ENCODE measurements at regions not wholly inside any gene's neighbourhood (a gene's known extent, or its start where the extent isn't known, plus 50 kb on each side); places are given as distances from the start of the nearest gene placed in this dataset.

GRCh38 chr13:33466262-33466661 lies 180.7 kb upstream of the STARD13 start:
- DNase-seq (ENCODE audit: low read depth): no peak

DNA sequence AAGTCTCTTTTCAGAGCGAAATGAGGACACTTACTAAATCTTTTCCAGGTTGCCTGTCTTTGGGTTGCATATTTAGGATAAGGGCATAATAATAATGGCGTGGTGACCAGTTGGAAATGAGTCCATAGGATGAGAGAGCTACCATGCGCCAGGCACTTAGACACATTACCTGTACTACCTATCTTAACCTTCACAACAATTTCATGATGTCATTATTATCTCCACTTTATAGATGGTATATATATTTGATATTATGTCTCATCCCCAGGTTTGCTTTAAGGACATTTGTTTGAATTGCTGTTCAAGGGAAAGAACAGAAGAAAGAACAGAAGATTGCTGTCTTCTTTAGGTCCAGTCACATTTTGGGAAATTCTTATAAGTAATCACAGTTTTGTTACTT lies 182.0 kb upstream of the STARD13 start:
- no peak for DNase-seq (ENCODE audit: low read depth)

GRCh38 chr13:33471204-33471603 lies 185.6 kb upstream of the STARD13 start:
- DNase-seq (ENCODE audit: low read depth): no peak

- no peak for DNase-seq (ENCODE audit: low read depth)
These were observed 186.9 kb upstream of the STARD13 start for GRCh38 chr13:33472446-33472845.

DNA sequence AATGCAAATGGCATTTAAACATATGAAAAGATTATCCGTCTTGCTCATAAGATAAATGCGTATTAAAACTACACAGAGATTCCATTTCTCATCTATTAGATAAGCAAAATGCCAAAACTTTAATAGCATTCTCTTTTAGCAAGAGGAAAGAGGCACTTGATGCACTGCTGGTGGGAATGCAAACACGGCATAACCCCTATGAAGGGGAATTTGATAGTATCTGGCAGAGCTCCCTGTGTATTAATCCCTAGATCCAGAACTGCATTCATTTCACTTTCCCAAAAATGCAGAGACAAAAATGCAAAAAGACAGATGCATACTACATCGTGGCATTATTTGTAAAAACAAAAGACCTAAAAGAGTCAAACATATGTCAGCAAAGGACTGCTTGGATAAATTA lies 193.6 kb upstream of the STARD13 start:
- DNase-seq (ENCODE audit: low read depth): no peak

- DNase-seq (ENCODE audit: low read depth): no peak
These were observed 195.0 kb upstream of the STARD13 start for GRCh38 chr13:33480561-33480960.

GRCh38 chr13:33483471-33483870 lies 197.9 kb upstream of the STARD13 start:
- no peak for DNase-seq (ENCODE audit: low read depth)

GRCh38 chr13:33485247-33485646 lies 199.7 kb upstream of the STARD13 start:
- DNase-seq (ENCODE audit: low read depth): no peak

DNA sequence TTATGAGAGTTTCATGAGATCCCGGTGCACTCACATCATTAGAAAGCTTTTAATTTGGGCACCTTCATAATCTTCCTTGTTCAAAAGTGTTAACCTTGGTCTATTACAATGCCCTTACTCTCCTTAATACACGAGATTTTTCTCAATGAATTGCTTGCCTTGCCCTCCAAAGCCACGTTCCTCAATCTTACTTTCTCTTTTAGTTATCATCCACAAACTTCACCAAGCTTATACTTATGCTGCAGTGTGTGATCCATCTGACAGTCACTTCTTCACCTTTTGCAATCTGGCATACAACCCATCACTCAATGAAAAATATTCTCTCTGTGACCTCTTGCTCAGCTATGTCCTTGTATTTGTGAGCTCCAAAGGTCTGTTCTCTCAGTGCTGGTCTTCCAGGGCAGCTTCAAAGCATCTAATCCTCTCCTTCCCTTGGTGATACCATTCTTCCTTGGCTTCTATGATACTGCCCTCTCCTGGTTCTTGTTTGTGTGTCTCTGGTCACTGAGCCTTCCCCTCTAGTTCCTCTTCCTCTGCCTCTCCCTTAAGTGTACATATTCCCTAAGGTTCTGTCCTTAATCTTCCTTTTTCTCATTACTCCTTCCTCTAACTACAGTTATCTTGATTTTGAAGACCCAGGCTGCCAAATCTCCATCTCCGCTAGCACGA lies 202.2 kb upstream of the STARD13 start:
- no peak for DNase-seq (ENCODE audit: low read depth)

GRCh38 chr13:33489563-33489962 lies 204.0 kb upstream of the STARD13 start:
- no peak for DNase-seq (ENCODE audit: low read depth)

DNA sequence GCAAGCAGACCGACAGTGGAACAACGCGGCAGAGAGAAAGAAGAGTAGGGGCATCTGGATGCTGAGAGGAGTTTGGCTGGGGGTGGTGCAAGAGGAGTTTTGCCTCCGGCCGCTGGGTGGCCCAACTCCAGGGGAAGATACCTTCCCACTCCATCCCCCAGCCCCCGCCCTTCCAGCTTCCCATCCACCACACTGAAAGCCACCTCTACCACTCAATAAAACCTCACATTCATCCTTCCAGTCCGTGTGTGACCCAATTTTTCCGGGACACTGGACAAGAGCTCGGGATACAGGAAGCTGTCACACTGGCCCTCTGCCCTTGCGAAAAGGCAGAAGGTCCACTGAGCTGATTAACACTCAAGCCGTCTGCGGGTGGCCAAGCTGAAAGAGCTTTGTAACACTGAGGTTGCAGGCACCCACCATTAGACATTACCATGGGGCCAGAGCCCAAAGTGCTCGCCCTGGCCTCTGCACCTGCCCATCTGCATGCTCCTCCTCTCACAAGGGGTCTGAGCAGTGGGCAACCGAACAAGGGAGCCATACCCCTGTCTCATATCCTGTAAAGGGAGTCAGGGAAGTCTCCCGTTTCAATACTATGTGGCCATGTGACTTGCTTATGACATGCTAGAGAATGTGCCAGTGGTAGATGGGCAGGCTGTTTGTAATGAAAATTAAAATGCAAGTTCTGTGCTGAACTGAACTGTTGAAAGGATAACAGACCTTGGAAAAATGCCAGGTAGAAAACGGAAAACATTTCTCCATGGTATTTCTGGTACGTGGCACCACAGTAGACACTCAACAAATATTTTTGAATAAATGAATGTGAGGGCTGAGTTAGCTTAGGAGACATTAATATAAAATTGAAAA lies 205.1 kb upstream of the STARD13 start:
- no peak for DNase-seq (ENCODE audit: low read depth)

DNA sequence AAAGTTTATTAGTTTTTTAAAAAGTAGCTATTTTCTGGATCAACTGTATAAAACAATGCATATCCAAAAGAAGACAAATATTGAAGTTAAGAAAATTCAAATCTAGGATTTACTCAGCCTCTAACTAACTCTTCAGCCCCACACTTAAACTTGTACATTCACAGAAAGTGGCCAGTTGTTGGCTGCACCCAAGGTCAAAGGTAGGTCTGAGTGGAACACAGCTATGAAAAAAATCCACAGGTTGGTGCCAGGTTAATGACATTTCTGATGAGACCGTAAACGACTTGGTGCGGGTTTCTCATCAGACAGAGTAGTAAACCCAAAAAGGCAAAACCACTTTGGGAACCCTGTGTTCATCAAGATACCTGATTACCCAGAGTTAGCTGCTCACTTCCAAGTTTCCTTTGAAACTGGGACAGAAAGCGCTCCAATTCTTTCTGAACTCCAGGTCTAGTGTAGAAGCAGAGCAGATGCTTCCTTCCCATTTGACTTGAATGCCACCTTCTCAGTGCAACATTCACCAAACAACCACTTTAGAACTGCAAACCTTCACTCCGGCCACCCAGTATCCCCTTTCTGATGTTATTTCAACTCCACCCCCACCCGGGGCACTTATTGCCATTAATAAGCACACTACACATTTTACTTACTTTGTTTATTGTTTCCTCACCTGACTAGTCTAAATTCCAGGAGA lies 208.3 kb upstream of the STARD13 start:
- no peak for DNase-seq (ENCODE audit: low read depth)

DNA sequence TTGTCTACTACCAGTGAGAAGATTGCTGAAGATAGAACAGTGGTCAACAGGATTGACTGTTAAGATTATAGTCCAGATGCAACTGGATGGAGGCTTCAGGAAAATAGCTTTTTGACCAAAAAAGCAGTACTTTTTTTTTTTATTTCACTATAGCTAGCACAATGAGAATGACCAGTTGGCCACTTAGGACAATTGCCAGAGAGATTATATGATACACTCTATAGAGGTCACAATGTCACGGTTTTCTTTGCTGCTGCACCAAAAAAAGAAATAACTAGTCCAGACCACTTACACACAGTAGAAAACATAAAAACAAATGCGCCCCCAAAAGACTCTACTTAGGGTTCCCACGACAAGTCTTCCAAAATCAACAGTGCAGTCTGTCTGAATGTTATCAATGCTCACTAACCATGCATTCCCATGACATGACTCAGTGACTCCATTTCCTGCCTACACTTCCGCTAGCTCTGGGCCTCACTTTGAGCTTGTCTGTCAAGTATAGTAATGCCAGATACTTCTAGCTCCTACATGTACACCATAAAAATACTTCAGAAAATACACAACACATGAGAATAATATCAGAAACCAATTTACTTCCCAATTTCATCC lies 209.1 kb upstream of the STARD13 start:
- no peak for DNase-seq (ENCODE audit: low read depth)

DNA sequence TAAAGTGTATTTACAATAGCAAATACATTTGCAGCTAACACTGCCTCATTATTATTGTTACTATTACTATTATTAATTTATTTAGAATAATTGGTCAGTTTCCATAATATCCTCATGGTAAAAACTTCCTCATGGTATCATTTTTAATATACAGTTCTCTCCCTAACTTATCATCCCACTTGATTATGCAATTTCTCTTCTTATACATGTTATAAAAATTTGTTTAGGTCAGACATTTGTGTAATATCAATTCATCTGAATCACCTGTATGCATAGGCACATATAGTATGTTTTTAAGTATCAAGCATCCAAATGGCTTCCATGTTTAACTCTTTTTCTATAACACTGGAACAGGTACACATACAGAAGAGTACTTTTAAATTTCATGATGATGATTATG lies 210.8 kb upstream of the STARD13 start:
- no peak for DNase-seq (ENCODE audit: low read depth)

DNA sequence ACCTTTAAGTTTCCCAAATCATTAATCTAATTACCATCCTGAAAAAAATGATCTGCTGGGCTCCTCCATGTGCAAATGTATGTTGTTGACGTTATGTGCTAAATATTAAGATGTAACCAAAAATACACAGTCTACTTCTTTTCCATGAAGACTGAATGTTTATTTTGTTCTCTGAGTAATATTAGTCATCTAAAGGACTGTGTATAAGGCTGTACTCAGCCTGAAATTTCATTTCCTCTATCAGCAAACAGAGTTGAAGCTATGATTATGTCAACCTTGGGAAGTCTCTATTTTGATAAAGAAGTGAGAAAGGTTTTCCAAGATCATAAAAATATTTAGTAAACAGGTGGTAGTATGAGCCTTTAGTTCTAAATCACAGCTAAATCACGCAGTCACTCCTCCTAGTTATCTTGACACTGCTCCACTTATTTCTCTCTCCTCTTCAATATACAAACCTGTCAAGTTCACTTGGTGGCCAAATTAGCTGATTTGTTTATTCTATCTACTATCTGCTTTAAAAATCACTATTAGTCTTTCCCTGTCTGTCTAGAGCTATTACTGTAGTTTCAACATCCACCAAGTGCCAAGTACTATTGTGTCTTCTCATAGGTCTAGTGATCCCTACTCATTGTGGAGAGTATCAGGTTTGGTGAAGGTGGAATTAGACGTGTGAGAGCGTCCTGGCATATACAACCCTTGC lies 211.7 kb upstream of the STARD13 start:
- DNase-seq (ENCODE audit: low read depth): no peak

- DNase-seq (ENCODE audit: low read depth): no peak
These were observed 222.5 kb upstream of the STARD13 start for GRCh38 chr13:33508060-33508459.

- DNase-seq (ENCODE audit: low read depth): no peak
These were observed 224.2 kb upstream of the STARD13 start for GRCh38 chr13:33509642-33510229.

- no peak for DNase-seq (ENCODE audit: low read depth)
These were observed 224.9 kb upstream of the STARD13 start for GRCh38 chr13:33510350-33510970.

DNA sequence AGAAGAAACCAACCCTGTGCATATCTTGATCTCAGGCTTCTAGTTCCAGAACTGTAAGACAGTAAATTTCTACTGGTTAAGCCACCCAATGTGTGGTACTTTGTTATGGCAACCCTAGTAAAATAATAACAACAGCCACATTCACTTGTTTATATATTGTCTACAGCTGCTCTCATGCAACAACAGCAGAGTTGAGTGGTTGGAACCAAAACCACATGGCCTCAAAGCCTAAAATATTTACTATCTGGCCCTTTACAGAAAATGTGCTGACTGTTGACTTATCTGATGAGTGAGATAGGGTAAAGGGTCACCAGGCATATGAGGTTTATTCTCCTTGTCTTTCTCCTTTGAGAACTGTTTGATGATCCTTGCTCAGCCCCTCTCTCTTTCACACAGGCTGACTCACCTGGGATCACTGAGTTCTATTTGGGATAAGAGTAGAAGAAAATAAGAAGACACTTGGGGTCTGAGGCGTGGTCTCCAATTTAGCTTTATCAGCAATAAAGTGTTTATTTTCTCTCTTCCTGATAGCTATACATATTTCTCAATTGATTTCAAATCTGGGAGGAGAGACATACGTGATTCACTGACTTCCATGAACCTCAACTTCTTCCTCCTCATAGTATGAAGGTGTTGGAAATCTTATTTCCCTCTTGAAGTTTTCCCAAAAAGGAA lies 227.5 kb upstream of the STARD13 start:
- no peak for DNase-seq (ENCODE audit: low read depth)

GRCh38 chr13:33514362-33514761 lies 228.8 kb upstream of the STARD13 start:
- no peak for DNase-seq (ENCODE audit: low read depth)

DNA sequence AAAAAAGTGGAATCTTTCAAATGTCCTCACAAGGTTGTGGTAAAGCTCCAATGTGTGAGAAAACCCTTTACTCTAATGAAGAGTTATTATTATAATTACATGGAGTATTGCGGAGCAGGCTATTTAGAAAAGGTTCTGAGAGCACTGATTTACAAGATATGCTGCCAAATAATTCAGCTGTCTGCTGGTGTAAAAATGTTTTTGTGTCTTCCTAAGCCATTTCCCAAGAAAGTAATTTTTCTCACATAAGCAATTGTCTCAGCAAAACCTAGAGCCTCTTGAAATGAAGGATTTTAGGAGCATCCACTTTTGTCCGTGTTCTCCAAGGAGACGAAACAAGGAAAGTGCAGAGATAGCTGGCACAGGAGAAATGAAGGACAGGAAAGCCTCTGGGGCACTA lies 229.6 kb upstream of the STARD13 start:
- DNase-seq (ENCODE audit: low read depth): no peak

All from stimulated activated CD8-positive, alpha-beta memory T cell treated with anti-CD3 and anti-CD28 coated beads, Interleukin-12 subunit alpha, Interleukin-12 subunit beta, amount 100 ng/mL, for 4 hours (primary cell).